HepG2 (cell line): ENCODE measurements at regions not wholly inside any gene's neighbourhood (a gene's known extent, or its start where the extent isn't known, plus 50 kb on each side); places are given as distances from the start of the nearest gene placed in this dataset.

Experiments
- ATAC-seq: fragments of 200-7000 bp; cut with Tn5 transposase; 3 replicates; pipeline ENCODE4 v1.9.1; 2020; ENCODE audit warnings: mild to moderate bottlenecking, moderate library complexity
- BruUV-seq: library from RNA; stranded (reverse); fragments of 400-500 nt; replicated peaks from 2 replicates; lab custom pipeline; 2021; lab: Mats Ljungman, UMichigan
- CTCF ChIA-PET: fragments of 300-600 bp; formaldehyde crosslinking; extraction: SDS; loops from one replicate; lab custom pipeline; 2021; ENCODE audit warnings: low total read pairs, inconsistent platforms, low intra/inter-chr PET ratio; lab: Yijun Ruan, JAX
- POLR2A ChIA-PET: fragments of 350-600 bp; sonication (Branson Sonifier 250); formaldehyde crosslinking; loops from one replicate; lab custom pipeline; 2020; ENCODE audit warnings: antibody characterized with exemption, inconsistent platforms; lab: Yijun Ruan, JAX
- DNase-seq: peaks from one replicate; pipeline ENCODE4 v3.0.0-alpha.2; 2015; ENCODE audit warnings: low spot score
- FAIRE-seq: peaks from 3 replicates; lab custom pipeline; 2011; peaks lifted over from hg19 to GRCh38; lab: Jason Lieb, UNC
- H2AFZ ChIP-seq: one replicate; pipeline ENCODE4 v1.6.1; 2011; ENCODE audit warnings: low read length, inconsistent platforms
- H3K27ac ChIP-seq: fragments of 300-600 bp; 3 replicates; pipeline ENCODE4 v1.8.0; 2011; ENCODE audit warnings: mixed run types, mild to moderate bottlenecking, mixed read lengths, low read length, inconsistent platforms; ENCODE audit not compliant: insufficient read depth; ENCODE audit errors: extremely low read length
- H3K27me3 ChIP-seq, 2 experiments: fragments of 200-600 bp in 1 of 2; 2 replicates in 1 of 2; 3 replicates in 1 of 2; pipeline versions ENCODE4 v1.6.0 to v1.8.0; 2011; ENCODE audit warnings: low read length in 2 of 2, mild to moderate bottlenecking in 2 of 2, moderate library complexity in 2 of 2, inconsistent platforms in 1 of 2; ENCODE audit not compliant: insufficient read depth in 2 of 2, control insufficient read depth in 1 of 2
- H3K36me3 ChIP-seq, 2 experiments: fragments of 200-600 bp in 1 of 2; replicated peaks in 1 of 2; 2 replicates in 1 of 2; 3 replicates in 1 of 2; pipeline versions ENCODE4 v1.5.1 to v1.8.0; 2011; ENCODE audit warnings: low read length in 2 of 2, inconsistent platforms in 1 of 2; ENCODE audit not compliant: insufficient read depth in 2 of 2, control insufficient read depth in 1 of 2
- H3K4me1 ChIP-seq: 2 replicates; pipeline ENCODE4 v1.5.1; 2012; ENCODE audit warnings: low read length, inconsistent platforms; ENCODE audit not compliant: insufficient read depth
- H3K4me2 ChIP-seq: 2 replicates; pipeline ENCODE4 v1.6.0; 2011; ENCODE audit warnings: low read depth, low read length, inconsistent platforms
- H3K4me3 ChIP-seq, 3 experiments: fragments of 200-600 bp in 1 of 3; sonication (generic), shearing (Covaris generic) in 1 of 3; replicated peaks in 1 of 3; 2 replicates each; pipeline ENCODE4 v1.5.1; 2011 to 2016; ENCODE audit warnings: low read length in 3 of 3, inconsistent platforms in 2 of 3, low read depth in 2 of 3, mild to moderate bottlenecking in 2 of 3, control low read depth in 1 of 3, mixed read lengths in 1 of 3; ENCODE audit not compliant: insufficient read depth in 1 of 3
- H3K79me2 ChIP-seq: one replicate; pipeline ENCODE4 v1.6.1; 2011; ENCODE audit warnings: low read length, inconsistent platforms; ENCODE audit not compliant: insufficient read depth
- H3K9ac ChIP-seq: 2 replicates; pipeline ENCODE4 v1.6.0; 2011; ENCODE audit warnings: mild to moderate bottlenecking, low read depth, low read length, inconsistent platforms; ENCODE audit not compliant: insufficient read depth
- H3K9me3 ChIP-seq: 2 replicates; pipeline ENCODE4 v1.5.1; 2012; ENCODE audit warnings: mild to moderate bottlenecking, low read length
- H4K20me1 ChIP-seq: 2 replicates; pipeline ENCODE4 v1.6.0; 2011; ENCODE audit warnings: inconsistent platforms, mild to moderate bottlenecking, low read length, moderate library complexity; ENCODE audit not compliant: insufficient read depth
- ZBTB4 ChIP-seq: sonication (generic); formaldehyde crosslinking; IDR thresholded peaks from 2 replicates; pipeline ENCODE4 v1.4.0; 2020; ENCODE audit warnings: missing genetic modification reagents, mild to moderate bottlenecking, borderline replicate concordance
- ZNF850 ChIP-seq: sonication (generic); formaldehyde crosslinking; conservative IDR thresholded peaks from 2 replicates; pipeline ENCODE4 v1.9.0; 2021; ENCODE audit warnings: mild to moderate bottlenecking, missing genetic modification reagents
- WGBS: methylation state at CpG from one replicate; pipeline ENCODE4 v1.1.6; 2017; ENCODE audit warnings: low lambda C conversion rate; 5-methylcytosine and 5-hydroxymethylcytosine counted together
- in situ Hi-C: cut with HindIII; loops from 2 replicates; pipeline ENCODE4 v1.10.0; 2017; ENCODE audit warnings: low pct_unique_long_range_greater_than_20kb; ENCODE audit not compliant: extremely low pct_ligation_motif_present
- intact Hi-C: fragments of 100-400 bp; cut with micrococcal nuclease; formaldehyde crosslinking; loops from one replicate; pipeline ENCODE4 v1.10.0; 2022; ENCODE audit not compliant: unreplicated experiment

DNA sequence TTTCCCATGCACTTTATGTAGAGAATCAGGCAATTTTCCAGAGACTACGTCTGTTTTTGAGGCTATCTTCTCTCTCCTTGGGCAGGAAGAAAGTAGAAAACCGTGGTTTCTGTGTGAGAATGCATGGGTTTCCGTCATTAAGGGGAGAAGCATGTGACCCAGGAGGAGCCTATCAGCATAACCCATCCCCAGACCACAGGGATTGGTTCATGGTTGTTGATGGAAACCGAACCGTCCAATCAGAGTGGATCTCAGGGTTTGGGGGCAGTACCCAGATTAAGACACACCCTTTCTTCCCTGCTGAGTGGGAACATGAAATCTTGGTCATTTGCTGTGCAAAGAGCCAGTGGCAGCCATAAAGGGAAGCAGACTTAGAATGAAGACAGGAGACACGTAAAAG is 517.8 kb downstream of the MN1 start:
- in situ Hi-C loops: no loop called here

More for the DNA sequence above, 517.8 kb downstream of the MN1 start:
- H3K4me1 ChIP-seq: no peaks in the 10 kb centered on the region
- no peak overlapping the region for H3K4me2 ChIP-seq
- no peak for TF ChIP-seq ZNF850 (CRISPR knock-in tag)
- TF ChIP-seq ZBTB4 (CRISPR knock-in tag): no peak
- H4K20me1 ChIP-seq: no peaks in the 10 kb centered on the region
- H3K4me3 ChIP-seq: no peak overlapping the region
- H3K27me3 ChIP-seq: no peaks in the 10 kb centered on the region; a peak in 2 of 5 replicates
- POLR2A ChIA-PET: no interaction called here
- 0% methylated on average over 6 of the region's 6 CpGs for WGBS
- ATAC-seq (no peak), FAIRE-seq (no peak), DNase-seq (no peak)
- CTCF ChIA-PET: no interaction called here
- intact Hi-C loops: no loop called here
- H3K9ac ChIP-seq: no peak overlapping the region
- no peaks in the 10 kb centered on the region for H3K9me3 ChIP-seq
- no peak overlapping the region for H3K27ac ChIP-seq
- H3K79me2 ChIP-seq: no peaks in the 10 kb centered on the region
- H2AFZ ChIP-seq: no peak overlapping the region
- no peaks in the 10 kb centered on the region for H3K36me3 ChIP-seq
- no TSS peak for BruUV-seq
